Aorta (tissue), 5 donors: ENCODE measurements at regions not wholly inside any gene's neighbourhood (a gene's known extent, or its start where the extent isn't known, plus 50 kb on each side); places are given as distances from the start of the nearest gene placed in this dataset.

Experiments
- ATAC-seq: fragments of 200-7000 bp; cut with Tn5 transposase; one replicate; pipeline ENCODE4 v1.9.1; 2022; ENCODE audit warnings: moderate library complexity; ENCODE audit not compliant: low FRiP score
- DNase-seq, 2 donors: peaks; one replicate each; pipeline ENCODE4 v3.0.0-alpha.2; 2020
- H3K27ac ChIP-seq, 2 donors: one replicate each; pipeline ENCODE4 v1.5.1; 2013; ENCODE audit warnings: low read length in 2 of 2, mild to moderate bottlenecking in 2 of 2, moderate library complexity in 2 of 2, control low read depth in 1 of 2, inconsistent platforms in 1 of 2, low read depth in 1 of 2
- H3K27me3 ChIP-seq, 2 donors: one replicate each; pipeline ENCODE4 v1.6.1; 2013; ENCODE audit warnings: control low read depth in 1 of 2, low read length in 1 of 2, mild to moderate bottlenecking in 1 of 2, moderate library complexity in 1 of 2; ENCODE audit not compliant: insufficient read depth in 2 of 2, control insufficient read depth in 1 of 2
- H3K36me3 ChIP-seq, 2 donors: one replicate each; pipeline ENCODE4 v1.6.1; 2013; ENCODE audit warnings: control low read depth in 1 of 2, low read length in 1 of 2, mild to moderate bottlenecking in 1 of 2; ENCODE audit not compliant: insufficient read depth in 2 of 2, control insufficient read depth in 1 of 2
- H3K4me1 ChIP-seq, 2 donors: one replicate each; pipeline ENCODE4 v1.6.1; 2013; ENCODE audit warnings: low read length in 2 of 2, control low read depth in 1 of 2, mild to moderate bottlenecking in 1 of 2, moderate library complexity in 1 of 2; ENCODE audit not compliant: insufficient read depth in 2 of 2, control insufficient read depth in 1 of 2
- H3K4me3 ChIP-seq, 2 donors: one replicate each; pipeline ENCODE4 v1.5.1; 2013; ENCODE audit warnings: low read length in 2 of 2, control low read depth in 1 of 2, mild to moderate bottlenecking in 1 of 2
- H3K9me3 ChIP-seq: one replicate; pipeline ENCODE4 v1.6.1; 2013; ENCODE audit warnings: mild to moderate bottlenecking, low read length; ENCODE audit not compliant: control insufficient read depth
- WGBS, 2 donors: extraction: QIAGEN DNeasy Blood & Tissue Kit; methylation state at CpG; one replicate each; pipeline ENCODE4 v1.1.7; 2013; 5-methylcytosine and 5-hydroxymethylcytosine counted together
- intact Hi-C, 2 donors: fragments of 100-400 bp; cut with DNase I; formaldehyde crosslinking; loops; one replicate each; pipeline versions ENCODE4 v1.14.2 to v1.15.0; 2022
- donor health status: healthy with polysubstance abuse.
- donor health status: Bipolar disorder and iron deficiency.
- donor health status: DM: no; HTN: no; CAD: no.
- donor health status: DM: no; HTN: no; CAD: no.
- donor health status: DM: yes; HTN: yes; CAD: no.

- Histone ChIP-seq H3K27ac (no peak overlapping the region), H3K9me3 (peaks cover 1% of the 10 kb centered on the region), H3K36me3 (no peaks in the 10 kb centered on the region), H3K27me3 (no peaks in the 10 kb centered on the region), H3K4me1 (no peaks in the 10 kb centered on the region), H3K4me3 (no peak overlapping the region)
- DNase-seq = no peak
- no peak for ATAC-seq
- WGBS, 2 donors = 58% methylated on average over 2 of the region's 2 CpGs
- intact Hi-C loops = no loop called here
Observed at GRCh38 chr3:117117188-117117936, 407.8 kb downstream of the TUSC7 start.

DNA sequence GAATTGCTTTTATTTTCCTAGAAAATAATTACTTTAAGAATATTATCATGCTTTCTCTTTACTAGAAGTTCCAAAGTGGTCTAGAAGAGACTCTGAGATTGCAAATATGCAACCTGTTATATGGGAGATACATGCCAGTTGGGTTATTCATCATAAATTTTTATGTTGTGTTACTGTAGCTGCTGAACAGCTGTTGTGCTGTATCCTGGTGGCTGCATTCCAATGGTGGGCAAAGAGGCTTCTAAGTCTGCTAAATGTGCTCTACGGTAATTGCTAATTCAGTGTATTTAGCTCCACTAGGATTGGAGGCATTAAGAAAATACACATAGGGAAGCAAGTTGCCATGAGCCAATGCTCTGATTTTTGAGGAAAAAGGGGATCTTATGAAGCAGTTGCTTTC lies 409.0 kb downstream of the TUSC7 start:
- intact Hi-C loops = no loop called here
- Histone ChIP-seq H3K36me3 (no peaks in the 10 kb centered on the region), H3K27me3 (no peaks in the 10 kb centered on the region), H3K9me3 (peaks cover 1% of the 10 kb centered on the region), H3K4me3 (no peak overlapping the region), H3K27ac (no peak overlapping the region), H3K4me1 (no peaks in the 10 kb centered on the region)
- WGBS, 2 donors = 81 to 86% methylated on average over 1 of the region's 1 CpG
- no peak for ATAC-seq
- no peak for DNase-seq

DNA sequence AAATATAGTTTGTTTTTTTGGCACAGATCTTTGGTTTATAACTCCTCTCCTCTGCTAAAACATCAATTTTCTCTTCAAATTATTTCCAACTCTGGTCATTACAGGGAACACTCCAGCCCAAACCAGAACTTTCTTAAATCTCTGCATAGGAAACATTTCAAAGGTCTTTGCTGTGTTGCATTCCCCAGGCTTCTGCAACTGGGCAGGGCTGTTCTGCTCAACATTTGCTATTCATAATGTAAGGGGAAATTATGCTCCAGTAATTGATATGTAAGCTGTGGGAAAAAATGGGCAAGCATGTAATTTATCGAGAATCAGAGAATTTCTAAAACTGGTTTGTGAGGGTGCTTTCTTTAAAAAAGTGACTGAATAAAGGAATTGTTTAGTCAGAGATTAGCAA lies 410.4 kb downstream of the TUSC7 start:
- H3K4me1 ChIP-seq = no peaks in the 10 kb centered on the region
- H3K36me3 ChIP-seq = no peaks in the 10 kb centered on the region
- intact Hi-C loops = no loop called here
- no peaks in the 10 kb centered on the region for H3K27me3 ChIP-seq
- no peak overlapping the region for H3K4me3 ChIP-seq
- H3K27ac ChIP-seq = no peak overlapping the region
- ATAC-seq (no peak), DNase-seq (no peak)
- 76 to 86% methylated on average over 1 of the region's 1 CpG for WGBS, 2 donors
- peaks cover 1% of the 10 kb centered on the region for H3K9me3 ChIP-seq

DNA sequence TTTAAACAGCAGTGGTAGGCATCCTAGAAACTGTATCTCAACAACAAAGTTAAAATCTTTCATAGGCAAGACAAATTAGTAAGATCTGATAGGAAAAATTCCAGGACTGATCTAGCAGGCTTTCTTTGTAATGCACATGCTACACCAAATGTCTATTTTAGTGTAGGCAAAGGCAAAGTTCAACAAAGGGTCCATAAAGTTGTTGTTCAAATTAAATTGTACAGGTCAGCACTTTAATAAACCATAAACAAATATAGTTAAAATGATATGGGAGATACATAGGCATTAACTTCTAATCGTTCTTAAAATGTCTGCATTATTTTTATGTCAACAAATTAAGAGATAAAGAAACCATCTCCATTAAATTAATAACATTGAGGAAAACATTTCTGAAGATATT lies 413.0 kb downstream of the TUSC7 start:
- intact Hi-C loops = no loop called here
- Histone ChIP-seq H3K9me3 (peaks cover 1% of the 10 kb centered on the region), H3K27me3 (no peaks in the 10 kb centered on the region), H3K4me1 (no peaks in the 10 kb centered on the region), H3K4me3 (no peak overlapping the region), H3K27ac (no peak overlapping the region), H3K36me3 (no peaks in the 10 kb centered on the region)
- ATAC-seq = no peak
- 77 to 81% methylated on average over 1 of the region's 1 CpG for WGBS, 2 donors
- DNase-seq = no peak

DNA sequence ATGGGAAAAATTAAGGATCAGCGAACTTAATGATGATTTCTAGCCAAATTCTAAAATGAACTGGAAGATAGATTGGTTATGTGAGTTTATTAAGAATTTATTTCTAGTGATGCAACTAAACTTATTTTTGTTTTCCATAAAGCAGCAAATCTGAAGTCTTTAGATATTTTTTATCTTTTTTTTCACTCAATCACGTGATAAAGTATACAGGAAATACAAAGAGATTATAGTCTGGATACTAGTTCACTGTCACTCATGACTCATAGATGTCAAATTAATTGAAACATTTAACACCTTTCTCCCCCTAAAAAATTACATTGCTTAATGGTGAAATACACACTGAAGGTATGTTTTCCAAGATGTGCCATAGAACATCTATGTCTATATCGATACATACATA lies 416.9 kb downstream of the TUSC7 start:
- 84 to 88% methylated on average over 3 of the region's 3 CpGs for WGBS, 2 donors
- H3K27me3 ChIP-seq = no peaks in the 10 kb centered on the region

DNA sequence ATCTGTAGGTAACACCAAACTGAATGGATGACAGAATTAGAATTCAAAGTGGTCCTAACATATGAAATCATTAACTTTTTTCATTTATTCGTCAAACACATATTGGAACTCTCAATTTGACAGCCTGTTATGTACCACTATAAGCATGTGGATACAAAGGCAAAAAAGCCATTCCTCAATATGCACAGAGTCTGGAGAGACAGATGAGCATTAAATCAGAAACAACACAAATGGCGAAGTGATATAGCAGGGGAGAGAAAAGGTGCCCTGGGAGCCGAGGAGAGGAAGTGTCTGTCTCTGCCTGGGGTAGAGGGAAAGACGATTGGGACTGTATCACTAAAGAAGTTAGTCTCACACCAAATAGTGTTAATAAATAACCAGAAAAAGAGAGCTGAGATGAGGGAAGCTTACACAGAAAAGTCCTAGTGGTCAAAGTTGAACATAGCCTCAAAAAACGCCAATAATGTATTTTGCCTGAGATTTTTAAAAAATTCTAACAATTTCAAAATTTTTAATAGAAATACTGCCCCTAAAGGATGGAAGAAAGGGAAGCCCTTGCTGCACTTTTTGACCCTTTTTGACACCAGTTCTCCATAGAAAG lies 417.5 kb downstream of the TUSC7 start:
- ATAC-seq = no peak
- 62 to 66% methylated on average over 5 of the region's 5 CpGs for WGBS, 2 donors
- no peaks in the 10 kb centered on the region for H3K4me1 ChIP-seq

More for the DNA sequence above, 416.9 kb downstream of the TUSC7 start:
- Histone ChIP-seq H3K4me3 (no peak overlapping the region), H3K9me3 (no peaks in the 10 kb centered on the region), H3K27ac (no peak overlapping the region), H3K4me1 (no peaks in the 10 kb centered on the region), H3K36me3 (no peaks in the 10 kb centered on the region)
- DNase-seq (no peak), ATAC-seq (no peak)
- intact Hi-C loops = no loop called here

DNA sequence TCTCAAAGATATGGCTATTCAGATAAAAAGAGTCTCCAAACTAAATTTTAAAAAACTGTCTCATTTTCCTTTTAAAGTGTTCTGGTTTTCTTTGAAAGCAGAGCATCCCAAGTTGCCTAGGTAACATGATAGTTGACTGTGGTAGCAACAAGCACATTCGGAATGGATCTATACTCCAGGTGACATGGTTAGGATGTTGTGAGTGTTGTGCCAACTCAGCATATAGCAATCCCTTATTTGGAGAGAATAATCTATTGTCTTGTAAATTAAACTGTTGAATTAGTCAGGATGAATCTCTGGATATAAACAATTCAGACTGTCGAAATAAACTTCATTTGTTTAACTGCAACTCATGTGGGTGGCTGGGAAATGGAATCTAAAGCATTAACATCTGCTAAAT lies 418.6 kb downstream of the TUSC7 start:
- ATAC-seq = no peak
- intact Hi-C loops = no loop called here
- Histone ChIP-seq H3K4me1 (no peaks in the 10 kb centered on the region), H3K27me3 (no peaks in the 10 kb centered on the region), H3K9me3 (no peaks in the 10 kb centered on the region), H3K27ac (no peak overlapping the region), H3K4me3 (no peak overlapping the region), H3K36me3 (no peaks in the 10 kb centered on the region)
- 83 to 88% methylated on average over 2 of the region's 2 CpGs for WGBS, 2 donors
- DNase-seq = no peak

More for the DNA sequence above, 417.5 kb downstream of the TUSC7 start:
- no peaks in the 10 kb centered on the region for H3K27me3 ChIP-seq
- intact Hi-C loops = no loop called here
- DNase-seq = no peak
- no peaks in the 10 kb centered on the region for H3K9me3 ChIP-seq
- H3K27ac ChIP-seq = no peak overlapping the region
- H3K4me3 ChIP-seq = no peak overlapping the region
- no peaks in the 10 kb centered on the region for H3K36me3 ChIP-seq

DNA sequence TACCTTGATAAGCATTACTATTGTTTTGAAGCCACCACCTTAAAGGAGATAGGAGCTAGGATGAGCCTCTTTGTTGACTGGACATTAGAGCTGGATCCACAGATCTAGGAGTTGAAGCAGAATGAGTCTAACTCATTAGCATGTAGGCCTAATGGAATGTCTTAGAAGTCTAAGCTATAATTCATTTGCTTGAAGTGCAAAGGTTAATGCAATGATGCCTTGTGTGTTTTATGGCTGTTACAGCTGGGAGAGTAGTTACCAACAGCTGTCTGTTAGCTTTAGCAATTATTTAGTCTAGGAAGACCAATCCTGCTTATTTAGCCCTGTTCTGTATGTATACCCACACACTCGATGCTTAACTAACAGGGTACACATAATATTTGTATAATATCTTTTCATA lies 419.3 kb downstream of the TUSC7 start:
- 71 to 73% methylated on average over 1 of the region's 1 CpG for WGBS, 2 donors
- intact Hi-C loops = no loop called here
- H3K27ac ChIP-seq = no peak overlapping the region
- H3K36me3 ChIP-seq = no peaks in the 10 kb centered on the region
- no peak overlapping the region for H3K4me3 ChIP-seq
- DNase-seq = no peak
- no peaks in the 10 kb centered on the region for H3K9me3 ChIP-seq
- H3K4me1 ChIP-seq = no peaks in the 10 kb centered on the region
- ATAC-seq = no peak
- no peaks in the 10 kb centered on the region for H3K27me3 ChIP-seq

- H3K36me3 ChIP-seq = no peaks in the 10 kb centered on the region
- no peaks in the 10 kb centered on the region for H3K27me3 ChIP-seq
- no peaks in the 10 kb centered on the region for H3K4me1 ChIP-seq
- WGBS, 2 donors = 62 to 72% methylated on average over 5 of the region's 5 CpGs
- intact Hi-C loops = no loop called here
- DNase-seq = no peak
- ATAC-seq = no peak
- no peak overlapping the region for H3K27ac ChIP-seq
- no peak overlapping the region for H3K4me3 ChIP-seq
- no peaks in the 10 kb centered on the region for H3K9me3 ChIP-seq
Observed at GRCh38 chr3:117129516-117129915, 419.9 kb downstream of the TUSC7 start.
